Inflammatory macrophage (primary cell): ENCODE measurements at regions not wholly inside any gene's neighbourhood (a gene's known extent, or its start where the extent isn't known, plus 50 kb on each side); places are given as distances from the start of the nearest gene placed in this dataset.

Source experiments
- DNase-seq, 2 donors: peaks; one replicate each; pipeline ENCODE4 v3.0.0-alpha.2; 2020 to 2022

DNA sequence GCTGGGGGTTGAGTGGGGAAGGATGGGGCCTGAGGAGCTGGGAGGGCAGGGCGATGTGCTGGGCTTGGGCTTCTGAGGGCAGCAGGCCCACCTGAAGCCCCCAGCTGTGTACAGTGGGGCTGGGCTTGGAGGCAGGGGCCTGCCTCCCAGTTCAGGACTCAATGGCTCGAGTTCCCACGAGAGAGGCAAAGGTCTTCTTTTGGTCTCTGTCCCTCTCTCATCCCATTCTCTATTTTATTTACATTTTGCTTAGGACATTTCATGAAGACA lies 180.6 kb downstream of the MACROH2A1 start:
- no peak for DNase-seq

DNA sequence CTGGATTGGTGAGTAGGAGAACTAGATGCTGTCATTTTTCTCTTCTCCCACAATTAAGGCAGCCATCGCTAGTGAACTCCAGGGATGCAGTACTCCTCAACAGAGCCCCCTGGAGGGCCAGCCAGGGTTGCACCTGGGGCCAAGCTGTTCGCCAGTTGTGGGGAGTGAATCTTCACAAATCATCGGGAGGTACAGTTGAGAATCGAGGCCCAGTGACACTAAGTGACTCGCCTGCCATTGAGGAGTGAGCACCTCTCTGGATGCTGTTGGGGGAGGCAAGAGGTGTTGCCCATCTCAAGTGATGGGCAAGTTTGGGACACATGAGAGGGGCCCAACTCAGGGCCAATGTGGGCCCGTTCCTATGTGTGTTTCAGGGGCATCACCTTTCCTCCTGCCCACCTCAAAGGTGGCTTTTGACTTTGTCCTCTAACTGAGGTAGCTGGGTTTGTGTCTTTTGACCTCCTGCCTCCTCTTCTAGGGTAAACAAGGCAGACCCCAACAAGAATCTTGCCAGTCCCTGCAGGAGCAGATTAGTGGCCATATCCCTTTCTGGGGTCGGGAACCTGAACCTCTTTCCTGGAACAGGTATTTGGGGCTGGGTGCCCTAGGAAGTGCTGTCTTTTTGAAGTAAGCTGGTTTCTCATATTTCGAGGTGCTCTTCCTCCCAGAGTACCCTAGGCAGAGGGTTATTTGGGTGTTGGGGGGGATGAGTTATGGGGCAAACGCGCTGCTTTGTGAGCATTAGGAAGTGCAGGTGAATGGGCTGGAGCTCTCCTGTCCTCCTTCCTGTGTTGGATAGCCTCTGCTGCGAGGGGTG lies 181.2 kb downstream of the MACROH2A1 start:
- DNase-seq, result no peak

DNA sequence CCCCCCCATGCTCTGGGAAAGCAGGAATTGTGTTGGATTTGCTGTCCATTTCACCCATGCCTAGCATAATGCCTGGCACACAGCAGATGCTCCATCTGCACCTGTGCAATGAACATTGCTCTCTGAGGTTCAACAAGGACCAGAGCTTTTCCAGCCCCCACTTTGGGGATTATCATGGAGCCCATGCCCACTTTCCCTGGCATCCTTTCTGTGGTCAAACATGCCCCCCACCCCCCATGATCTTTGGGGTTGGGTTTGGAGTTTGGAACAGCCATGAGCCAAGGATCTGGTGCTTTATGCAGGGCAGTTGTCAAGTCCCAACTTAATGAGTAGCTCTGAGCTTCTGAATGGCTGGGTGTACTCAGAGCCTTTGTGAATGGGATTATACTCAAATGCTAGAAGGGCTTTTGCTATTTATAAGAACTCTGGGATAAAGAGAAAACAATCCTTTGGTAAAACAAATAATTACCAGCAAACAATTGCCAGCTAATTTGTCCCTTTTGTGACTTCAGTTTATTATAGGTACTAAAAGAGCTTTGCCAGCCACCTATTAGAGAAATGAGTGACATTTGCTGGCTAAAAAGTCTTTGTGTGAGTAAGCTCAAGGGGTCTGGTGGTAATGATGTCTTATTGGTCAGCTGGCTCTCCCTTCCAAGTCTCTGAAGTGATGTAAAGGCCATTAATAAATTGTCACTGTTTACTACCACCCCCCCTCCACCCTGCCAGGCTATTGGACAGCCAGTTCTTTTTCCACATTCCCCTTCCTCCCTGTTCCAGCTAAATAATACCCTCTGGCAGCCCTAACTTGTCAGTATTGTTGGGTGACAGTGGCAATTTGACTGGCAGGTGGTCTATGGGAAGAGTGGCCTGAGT lies 182.3 kb downstream of the MACROH2A1 start:
- DNase-seq, result no peak

DNA sequence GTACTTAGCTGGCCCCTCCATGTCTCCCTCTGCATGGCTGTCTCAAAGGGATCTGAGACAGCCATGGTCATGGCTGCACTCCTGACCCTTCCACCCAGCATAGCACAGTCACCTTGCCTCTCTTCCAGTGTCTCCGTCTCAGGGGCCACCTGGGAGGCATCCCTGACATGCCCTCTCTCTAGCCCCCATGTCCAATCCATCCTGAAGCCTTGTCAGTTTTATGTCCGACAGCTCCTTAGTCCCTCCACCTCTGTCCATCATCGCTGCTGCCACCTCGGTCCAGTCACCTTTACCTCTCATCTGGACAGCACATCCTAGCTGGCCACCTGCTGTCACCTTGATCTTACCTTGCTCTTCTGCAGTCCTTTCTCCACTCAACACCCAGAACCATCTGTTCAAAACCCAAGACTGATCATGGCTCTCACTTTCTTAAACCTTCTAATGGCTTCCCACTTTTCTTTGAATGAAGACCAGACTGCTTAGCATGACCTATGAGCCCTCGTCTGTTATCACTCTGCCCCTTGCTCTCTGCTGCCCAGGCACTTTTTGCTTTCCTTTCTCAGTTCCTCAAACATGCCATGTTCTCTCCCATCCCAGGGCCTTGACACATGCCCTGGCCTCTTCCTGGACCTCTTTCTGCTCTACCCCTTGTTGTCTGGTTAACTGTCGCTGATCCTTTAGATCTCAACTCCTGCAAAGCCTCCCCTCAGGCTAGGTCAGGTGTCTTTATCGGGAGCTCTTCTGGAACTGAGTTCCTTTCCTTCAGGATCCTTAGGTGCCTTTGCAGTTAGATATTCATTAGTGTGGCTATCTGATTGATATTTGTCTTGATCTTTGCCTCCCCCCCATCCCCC lies 181.8 kb upstream of the PITX1 start:
- DNase-seq, result no peak

DNA sequence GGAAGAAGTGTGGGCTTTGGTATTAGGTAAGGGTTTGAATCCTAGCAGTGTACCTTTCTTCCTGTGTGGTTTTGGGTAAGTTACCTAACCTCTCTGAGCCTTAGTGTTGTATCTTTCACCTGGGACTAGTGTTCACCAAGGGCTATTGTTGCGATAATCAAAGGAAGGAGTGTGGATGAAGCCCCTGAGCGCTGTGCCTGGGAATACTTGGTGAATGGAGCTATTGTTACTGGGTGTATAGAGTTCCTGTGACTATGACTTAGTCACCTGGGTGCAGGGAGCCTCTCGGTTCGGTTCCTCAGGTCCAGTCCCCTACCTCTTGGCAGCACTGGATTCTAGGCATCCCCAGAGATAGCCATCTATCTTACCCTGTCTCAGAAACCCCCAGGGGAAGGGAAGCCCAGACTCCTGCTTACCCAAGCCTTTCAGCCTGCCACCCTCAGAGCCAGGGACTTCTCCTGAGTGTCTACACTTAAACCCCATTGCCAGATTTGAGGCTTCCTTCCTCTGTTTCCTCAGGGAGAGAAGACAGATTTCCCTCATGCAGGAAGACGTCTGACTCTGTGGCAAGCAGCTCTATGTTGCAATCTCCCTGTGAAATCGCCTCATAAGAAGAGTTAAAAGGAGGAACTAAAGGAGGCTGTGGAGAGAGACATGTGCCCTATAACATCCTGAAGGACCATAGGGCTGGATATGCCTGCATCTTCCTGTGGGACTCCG lies 181.0 kb upstream of the PITX1 start:
- DNase-seq, result peak; percentile 95 to 96

DNA sequence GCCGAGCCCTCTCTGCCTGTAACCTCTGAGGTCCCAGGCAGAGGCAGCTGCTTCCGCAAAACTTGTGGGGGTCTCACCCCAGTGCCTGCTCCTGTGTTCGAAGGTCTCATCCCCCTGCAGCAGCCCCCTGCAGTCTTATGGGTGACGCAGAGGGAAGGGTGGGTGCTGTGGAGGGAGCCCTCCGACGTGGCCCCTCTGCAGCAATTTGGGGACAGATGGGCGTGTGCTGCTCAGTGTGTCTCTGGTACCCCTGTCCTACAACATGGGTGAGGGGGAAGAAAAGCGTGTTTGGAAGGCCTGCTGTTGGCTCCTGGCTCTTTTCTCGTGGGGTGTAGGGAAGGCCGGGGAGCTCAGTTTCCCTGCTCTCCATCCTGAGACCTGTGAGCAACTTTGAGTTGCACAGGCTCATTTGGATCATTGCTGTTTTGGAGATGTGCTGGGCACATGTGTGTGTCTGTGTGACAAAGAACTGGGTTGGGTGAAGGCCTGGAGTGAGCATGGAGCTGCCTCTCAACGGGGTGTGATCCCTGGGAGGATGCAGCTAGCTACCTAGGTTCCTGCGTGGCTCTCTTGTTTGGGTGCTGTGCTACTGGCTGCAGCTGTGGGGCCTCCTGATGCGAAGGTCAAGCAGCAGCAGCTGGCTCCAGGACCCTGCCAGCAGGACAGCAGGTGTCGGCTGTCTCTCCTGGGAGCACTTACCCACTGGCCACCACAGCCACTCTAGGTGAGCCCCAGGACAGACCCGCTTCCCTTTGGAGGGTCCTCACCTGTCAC lies 179.6 kb upstream of the PITX1 start:
- DNase-seq, result no peak

DNA sequence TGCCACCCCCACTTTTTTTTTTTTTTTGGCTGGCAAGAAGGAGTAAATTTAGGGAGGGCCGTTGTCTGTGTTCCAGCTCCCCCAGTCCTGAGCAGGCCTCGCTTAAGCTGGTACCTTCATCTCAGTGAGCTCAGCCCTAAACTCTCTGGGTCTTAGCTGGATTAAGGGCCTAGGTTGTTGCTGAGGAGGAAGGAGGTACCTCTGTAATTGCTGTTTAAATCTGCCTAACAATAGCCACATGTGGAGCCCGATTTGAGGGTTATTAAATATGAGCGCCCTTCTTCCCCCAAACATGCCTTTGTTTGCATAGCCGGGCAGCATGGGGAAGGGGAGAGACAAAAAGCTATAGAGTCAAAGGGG lies 179.0 kb upstream of the PITX1 start:
- DNase-seq, result no peak

DNA sequence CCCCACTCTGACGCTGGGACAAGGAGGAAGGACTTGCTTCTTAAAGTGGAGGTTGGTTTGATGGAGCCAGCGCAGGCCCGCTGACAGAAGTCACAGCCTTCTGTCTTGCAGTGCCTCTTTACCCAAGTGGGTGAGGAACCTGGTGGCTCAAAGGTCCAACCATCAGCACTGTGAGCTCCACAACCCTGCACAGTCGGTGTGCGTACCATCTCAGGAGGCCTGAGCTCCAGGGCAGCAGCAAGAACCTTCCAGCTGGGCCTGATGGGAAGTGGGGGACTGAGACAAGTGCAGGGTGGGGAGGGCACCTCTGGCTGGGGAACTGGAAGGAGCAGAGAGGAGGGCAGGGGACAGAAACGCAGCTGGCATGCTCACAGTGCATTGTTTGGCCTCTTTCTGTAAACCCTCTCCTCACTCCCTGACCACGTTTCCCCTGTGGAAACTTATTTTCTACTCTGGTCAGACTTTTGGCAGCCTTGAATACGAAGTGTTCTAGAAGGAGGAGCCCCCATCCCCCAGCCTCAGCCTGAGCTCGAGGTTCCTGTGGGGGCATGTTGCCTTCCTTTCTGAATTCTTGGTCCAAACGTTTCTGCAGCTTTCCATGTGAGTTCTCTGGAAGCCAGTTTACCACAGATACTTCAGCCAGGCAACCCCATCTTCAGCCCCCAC lies 178.5 kb upstream of the PITX1 start:
- no peak for DNase-seq

DNA sequence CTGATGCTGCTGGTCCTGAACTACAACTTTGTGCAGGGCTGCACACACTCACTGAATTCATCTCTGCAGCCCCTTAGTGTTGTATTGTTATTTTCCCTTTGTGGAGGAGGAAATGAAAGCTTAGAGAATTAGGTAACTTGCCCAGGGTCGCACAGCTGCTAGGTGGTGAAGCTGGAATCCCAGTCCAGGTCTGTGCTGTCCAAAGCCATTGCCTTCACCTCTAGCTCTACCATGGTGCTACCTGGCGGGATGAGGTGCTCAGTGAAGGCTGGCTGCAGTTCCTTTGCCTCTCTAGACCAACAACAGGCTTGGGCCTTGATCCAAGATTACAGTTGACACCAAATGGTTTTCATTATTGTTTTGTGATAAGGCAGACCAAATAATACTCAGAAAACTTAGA lies 177.8 kb upstream of the PITX1 start:
- no peak for DNase-seq

DNA sequence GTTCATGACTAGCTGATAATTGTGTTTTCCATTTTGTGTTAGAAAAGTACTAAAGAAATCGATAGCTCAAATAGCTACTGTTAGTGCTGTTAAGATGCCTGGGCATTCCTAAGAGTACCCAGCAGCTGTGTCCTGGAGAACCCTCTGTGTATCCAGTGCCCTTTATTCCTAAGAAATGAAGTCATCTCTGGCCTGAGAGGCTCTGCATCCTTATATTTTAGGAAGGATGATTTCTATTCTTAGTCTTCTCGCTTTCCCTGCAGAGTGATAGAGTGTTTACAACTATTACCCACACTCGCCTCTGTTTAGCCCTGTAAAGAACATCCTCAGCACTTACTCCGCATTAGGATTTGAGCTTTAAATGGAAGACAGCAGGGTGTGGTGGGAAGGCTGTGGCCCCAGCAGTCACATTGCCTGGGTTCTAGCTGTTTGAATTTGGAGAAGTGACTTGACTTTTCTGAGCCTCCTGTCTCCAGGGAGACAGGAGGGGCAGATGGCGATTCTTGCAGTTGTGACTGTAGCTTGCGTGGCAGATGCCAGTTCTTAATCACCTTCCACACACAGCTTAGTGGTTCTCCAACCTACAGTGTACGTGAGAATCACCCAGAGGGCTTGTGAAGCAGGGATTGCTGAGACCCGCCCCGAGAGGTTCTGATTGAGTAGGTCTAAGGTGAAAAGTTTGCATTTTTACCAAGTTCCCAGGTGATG lies 177.2 kb upstream of the PITX1 start:
- DNase-seq, result no peak

DNA sequence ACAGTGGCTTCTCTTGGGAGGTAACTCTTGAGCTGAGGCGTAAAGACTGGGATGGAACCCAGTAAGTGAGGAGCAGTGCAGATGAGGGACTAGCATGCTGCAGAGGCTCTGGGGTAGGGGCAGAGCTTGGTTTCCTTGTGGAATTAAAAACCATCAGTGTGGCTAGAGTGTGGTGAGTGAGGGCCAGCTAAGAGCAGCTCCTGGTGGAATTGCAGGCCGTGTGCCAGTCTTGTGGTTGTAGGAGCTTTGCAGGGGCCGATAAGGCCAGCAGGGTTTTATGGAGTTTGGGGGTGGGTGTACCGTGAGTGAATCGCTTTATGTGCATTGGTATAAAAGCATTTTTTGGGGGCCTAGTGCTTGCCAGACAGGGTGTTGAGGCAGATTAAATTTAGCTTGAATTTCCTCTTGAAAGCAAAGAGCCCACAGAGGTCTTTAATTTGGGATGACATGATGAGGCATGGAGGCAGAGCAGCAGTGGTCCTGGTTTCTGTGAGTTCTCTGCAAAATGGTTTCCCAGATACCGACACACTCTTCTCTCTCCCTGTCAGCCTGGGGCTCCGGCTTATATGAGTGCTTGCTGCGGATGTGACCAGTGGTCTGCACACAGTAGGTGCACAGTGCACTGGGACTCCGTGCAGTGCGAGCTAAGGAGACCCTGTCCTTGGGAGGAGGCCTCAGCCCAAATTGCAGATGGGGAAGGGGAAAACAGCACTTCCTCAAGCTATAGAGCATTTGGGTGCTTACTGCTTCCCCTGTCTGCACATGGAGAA lies 176.4 kb upstream of the PITX1 start:
- no peak for DNase-seq

DNA sequence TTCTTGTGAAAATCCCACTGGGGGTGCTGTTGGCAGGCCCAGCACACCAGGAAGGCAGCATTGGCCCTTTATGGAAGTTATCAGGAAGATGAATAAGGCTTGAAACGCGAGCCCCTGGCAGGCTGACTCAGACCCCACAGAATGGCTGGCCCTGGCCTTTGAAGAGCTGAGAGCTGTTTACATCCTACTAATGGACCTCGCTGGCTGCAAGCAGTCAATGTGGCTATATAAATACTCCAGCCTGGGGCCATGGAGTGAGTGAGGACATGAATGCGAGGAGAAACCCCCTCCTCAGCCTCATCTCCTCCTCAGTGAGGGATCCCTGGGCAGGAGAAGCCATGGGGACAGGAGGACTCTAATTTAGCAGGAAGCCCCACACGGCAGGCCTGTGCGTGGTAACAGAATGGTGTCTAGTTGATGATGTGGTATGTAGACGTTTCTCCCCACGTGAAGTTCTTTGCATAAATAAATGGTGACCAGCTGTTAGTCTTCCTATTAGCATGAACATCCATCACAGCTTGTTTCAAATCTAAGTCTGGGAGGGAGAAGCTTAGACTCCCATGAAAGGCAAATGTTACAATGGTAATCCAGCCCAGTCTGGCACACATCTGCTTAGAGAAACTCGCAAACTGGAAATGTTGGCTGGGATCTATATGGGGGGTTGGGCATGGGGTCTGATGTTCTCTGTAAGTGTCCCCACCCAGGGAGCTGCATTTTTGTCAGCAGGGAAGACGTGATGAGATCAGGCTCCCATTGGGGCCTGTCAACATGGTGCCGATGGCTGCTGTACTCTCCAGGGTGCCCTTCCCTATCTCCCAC lies 175.1 kb upstream of the PITX1 start:
- no peak for DNase-seq

DNA sequence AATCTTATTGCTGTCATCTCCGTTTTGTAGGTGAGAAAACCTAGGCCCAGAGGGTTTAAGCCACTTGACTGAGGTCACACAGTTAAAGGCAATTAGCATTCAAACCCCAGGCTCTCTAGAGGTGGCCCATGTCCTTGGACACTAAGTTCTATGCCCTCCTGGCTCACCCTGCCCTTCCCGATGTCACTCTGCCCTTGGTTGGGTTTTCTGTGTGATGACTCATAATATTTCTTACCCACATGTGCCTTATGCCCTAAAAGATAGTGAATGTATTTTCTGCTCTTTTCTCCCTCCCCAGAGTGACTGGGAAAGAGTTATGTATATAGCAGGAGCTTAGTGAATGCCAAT lies 174.5 kb upstream of the PITX1 start:
- DNase-seq, result no peak

DNA sequence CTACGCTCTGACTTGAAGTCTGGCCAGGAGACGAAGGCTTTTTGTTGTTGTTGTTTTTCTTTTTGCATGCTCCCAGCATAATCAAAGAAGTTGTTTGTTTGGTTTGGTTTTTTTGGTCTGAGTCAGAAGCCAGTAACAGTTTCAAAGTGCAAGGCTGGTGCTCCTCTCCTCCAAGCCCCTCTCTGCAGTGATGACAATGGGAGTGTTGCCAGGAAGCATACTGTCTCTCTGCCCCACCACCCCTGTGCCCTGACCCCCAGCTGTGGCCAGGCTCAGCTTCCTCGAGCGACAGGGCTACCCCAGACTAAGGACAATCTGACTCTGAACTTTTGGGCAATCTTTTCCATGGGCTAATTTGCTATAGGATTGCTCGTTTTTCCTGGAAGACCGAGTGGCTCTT lies 173.8 kb upstream of the PITX1 start:
- no peak for DNase-seq

DNA sequence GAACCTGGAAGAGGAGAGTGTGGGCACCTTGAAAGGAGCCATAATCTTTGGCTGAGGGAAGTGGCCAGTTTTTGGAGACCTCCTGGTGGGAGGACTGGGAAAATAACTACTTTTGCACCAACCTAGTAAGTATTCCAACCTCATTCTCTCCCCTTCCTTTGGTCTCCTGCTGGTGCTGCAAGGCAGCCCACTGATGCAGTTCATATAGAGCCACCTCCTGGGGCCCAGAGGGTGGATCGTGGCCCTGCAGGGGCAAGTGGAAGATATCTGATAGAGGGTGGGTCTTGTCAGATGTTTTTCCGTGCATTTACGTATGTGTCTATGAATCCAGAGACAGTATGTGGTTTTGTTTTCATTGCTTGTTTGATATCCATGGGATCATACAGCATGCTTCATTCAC lies 172.8 kb upstream of the PITX1 start:
- DNase-seq, result no peak

DNA sequence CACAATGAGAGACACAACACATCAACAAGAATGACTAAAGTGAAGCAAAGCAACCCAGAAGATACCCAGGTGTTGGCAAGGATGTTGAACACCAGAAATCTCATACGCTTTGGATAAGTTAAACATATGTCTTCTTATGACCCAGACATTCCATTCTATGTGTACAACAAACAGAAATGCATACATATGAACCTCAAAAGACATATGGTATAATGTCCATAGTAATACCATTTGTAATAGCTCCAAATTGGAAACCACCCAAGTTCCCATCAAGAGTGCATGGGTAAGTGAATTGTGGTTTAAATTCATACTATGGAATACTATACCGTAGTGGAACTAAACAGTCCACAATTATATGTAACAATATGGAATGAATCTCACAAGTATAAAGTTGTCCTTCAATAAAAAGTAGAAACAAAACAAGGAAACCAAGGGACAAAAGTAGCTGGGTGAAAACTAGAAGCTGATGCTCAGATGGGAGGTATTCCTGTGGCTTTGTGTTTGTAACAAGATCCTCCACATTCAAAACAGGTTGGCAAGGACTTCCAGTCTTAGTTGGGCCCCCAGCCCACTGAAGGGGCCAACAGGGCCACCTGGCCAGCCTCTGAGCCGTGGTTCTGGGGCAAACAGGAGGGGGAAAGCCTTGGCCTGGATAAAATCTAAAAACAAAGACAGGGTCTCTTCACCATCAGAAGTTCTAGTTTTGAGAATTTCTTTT lies 171.8 kb upstream of the PITX1 start:
- no peak for DNase-seq

DNA sequence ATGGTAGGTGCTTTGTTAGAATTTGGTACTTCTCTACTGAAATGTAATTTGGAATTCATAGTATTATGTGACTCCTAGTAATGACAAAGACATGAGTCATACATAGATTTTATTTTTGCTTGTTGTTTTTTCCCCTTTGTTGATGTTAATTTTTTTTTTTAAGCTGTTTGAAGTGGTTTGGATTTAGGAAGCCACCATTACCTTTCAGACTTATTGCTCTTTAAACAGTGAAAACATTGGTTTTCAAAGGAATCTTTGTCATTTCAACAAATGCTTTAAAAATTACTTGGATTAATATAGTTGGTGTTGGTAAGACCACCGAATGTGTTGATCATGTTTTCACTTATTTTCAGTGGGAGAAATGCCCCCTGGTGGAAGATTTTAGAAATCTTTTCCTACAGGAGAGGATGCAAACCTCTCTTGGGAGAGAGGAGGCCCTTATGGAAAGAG lies 170.1 kb upstream of the PITX1 start:
- peak in 1 of 2 donors; percentile 26 for DNase-seq

DNA sequence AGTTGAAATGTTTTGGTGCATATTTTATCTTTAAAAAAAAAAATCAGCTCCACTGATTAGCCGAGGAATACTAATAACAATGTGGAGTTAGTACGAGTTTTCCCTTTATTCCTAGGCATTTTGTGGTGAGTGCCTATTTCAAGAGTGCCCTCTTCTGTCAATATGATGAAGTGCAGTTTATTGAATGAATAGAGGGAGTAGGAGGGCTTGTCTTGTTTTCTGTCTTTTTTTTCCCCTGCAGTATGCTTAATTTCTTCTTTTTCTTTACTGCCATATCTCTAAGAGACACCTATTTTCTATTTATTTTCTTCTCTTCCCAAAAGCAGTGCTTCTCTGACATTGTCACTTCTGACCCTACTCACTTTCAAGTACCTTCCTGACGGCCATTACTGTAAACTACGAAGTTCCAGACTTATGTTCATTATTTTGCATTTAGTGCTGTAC lies 169.6 kb upstream of the PITX1 start:
- DNase-seq, result peak; percentile 15 to 41
